Stomach (tissue), 8 donors: ENCODE measurements at regions not wholly inside any gene's neighbourhood (a gene's known extent, or its start where the extent isn't known, plus 50 kb on each side); places are given as distances from the start of the nearest gene placed in this dataset.

Experiments
- DNase-seq, 2 donors: peaks; one replicate each; pipeline versions ENCODE4 v3.0.0 to v3.0.0-alpha.2; 2013 to 2019
- H3K27ac ChIP-seq, 5 donors: fragments of 200-600 bp in 4 of 5; sonication (generic) in 4 of 5; one replicate each; pipeline ENCODE4 v1.5.1; 2013 to 2019; ENCODE audit warnings: mild to moderate bottlenecking in 1 of 5, moderate library complexity in 1 of 5
- H3K27me3 ChIP-seq, 3 donors: fragments of 200-600 bp; sonication (generic); one replicate each; pipeline ENCODE4 v1.5.1; 2017 to 2019; ENCODE audit warnings: mixed run types in 1 of 3
- H3K36me3 ChIP-seq, 4 donors: fragments of 200-600 bp; sonication (generic); 1 replicate in 3 of 4; 2 replicates in 1 of 4; pipeline ENCODE4 v1.5.1; 2016 to 2019
- H3K4me1 ChIP-seq, 4 donors: fragments of 200-600 bp; sonication (generic); one replicate each; pipeline ENCODE4 v1.5.1; 2016 to 2019
- H3K4me3 ChIP-seq, 4 donors: fragments of 200-600 bp; sonication (generic) in 3 of 4; one replicate each; pipeline ENCODE4 v1.5.1; 2016 to 2019; ENCODE audit warnings: mild to moderate bottlenecking in 1 of 4
- H3K9me3 ChIP-seq, 4 donors: fragments of 200-600 bp; sonication (generic); one replicate each; pipeline ENCODE4 v1.5.1; 2016 to 2019
- EP300 ChIP-seq: sonication (generic); formaldehyde crosslinking; IDR thresholded peaks from one replicate; pipeline ENCODE4 v1.6.1; 2017; ENCODE audit warnings: antibody characterized with exemption
- POLR2A ChIP-seq, 4 donors: fragments of 450-650 bp; IDR thresholded peaks; one replicate each; pipeline ENCODE4 v1.6.1; 2016; ENCODE audit warnings: antibody characterized with exemption in 4 of 4, control low read depth in 2 of 4, mild to moderate bottlenecking in 1 of 4, moderate library complexity in 1 of 4
- POLR2AphosphoS5 ChIP-seq, 3 donors: sonication (generic); formaldehyde crosslinking; IDR thresholded peaks; one replicate each; pipeline ENCODE4 v1.6.1; 2016; ENCODE audit warnings: antibody characterized with exemption in 3 of 3
- WGBS, 5 donors: extraction: QIAGEN DNeasy Blood & Tissue Kit in 3 of 5; methylation state at CpG; one replicate each; pipeline versions ENCODE4 v1.1.5 to v1.1.7; 2013 to 2018; 5-methylcytosine and 5-hydroxymethylcytosine counted together
- intact Hi-C: fragments of 100-400 bp; cut with DNase I; formaldehyde crosslinking; loops from one replicate; pipeline ENCODE4 v1.15.1; 2023; ENCODE audit warnings: low total_unique reads
- TF ChIP-seq, protein P1 (sequence below), 7 experiments: fragments of 450-650 bp in 4 of 7; fragments of 200-600 bp in 3 of 7; sonication (generic) in 3 of 7; IDR thresholded peaks; one replicate each; pipeline ENCODE4 v1.5.1; 2016 to 2019; ENCODE audit warnings: antibody characterized with exemption in 7 of 7, control low read depth in 2 of 7, mild to moderate bottlenecking in 1 of 7
- donor health status: healthy with polysubstance abuse.
- donor health status: Bipolar disorder and iron deficiency.
- donor health status: healthy.

GRCh38 chr14:53360829-53361228 is 207.7 kb upstream of the DDHD1 start:
- Histone ChIP-seq H3K36me3 (no peaks in the 10 kb centered on the region), H3K9me3 (no peaks in the 10 kb centered on the region), H3K27ac (no peak overlapping the region), H3K27me3 (no peaks in the 10 kb centered on the region), H3K4me1 (peaks cover 0 to 8% (median 3%) of the 10 kb centered on the region in 4 donors), H3K4me3 (no peak overlapping the region)
- intact Hi-C loops: no loop called here
- TF ChIP-seq POLR2AphosphoS5 (IDR thresholded peaks at IDR 0.05) (no peak), EP300 (no peak), POLR2A (IDR thresholded peaks at IDR 0.05) (no peak)
- TF ChIP-seq, protein P1, sequence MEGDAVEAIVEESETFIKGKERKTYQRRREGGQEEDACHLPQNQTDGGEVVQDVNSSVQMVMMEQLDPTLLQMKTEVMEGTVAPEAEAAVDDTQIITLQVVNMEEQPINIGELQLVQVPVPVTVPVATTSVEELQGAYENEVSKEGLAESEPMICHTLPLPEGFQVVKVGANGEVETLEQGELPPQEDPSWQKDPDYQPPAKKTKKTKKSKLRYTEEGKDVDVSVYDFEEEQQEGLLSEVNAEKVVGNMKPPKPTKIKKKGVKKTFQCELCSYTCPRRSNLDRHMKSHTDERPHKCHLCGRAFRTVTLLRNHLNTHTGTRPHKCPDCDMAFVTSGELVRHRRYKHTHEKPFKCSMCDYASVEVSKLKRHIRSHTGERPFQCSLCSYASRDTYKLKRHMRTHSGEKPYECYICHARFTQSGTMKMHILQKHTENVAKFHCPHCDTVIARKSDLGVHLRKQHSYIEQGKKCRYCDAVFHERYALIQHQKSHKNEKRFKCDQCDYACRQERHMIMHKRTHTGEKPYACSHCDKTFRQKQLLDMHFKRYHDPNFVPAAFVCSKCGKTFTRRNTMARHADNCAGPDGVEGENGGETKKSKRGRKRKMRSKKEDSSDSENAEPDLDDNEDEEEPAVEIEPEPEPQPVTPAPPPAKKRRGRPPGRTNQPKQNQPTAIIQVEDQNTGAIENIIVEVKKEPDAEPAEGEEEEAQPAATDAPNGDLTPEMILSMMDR (IDR thresholded peaks at IDR 0.05): no peak
- DNase-seq: no peak

- Histone ChIP-seq H3K27ac (no peak overlapping the region), H3K4me1 (peaks cover 0 to 15% (median 9%) of the 10 kb centered on the region in 4 donors), H3K4me3 (no peak overlapping the region), H3K27me3 (no peaks in the 10 kb centered on the region), H3K9me3 (no peaks in the 10 kb centered on the region), H3K36me3 (no peaks in the 10 kb centered on the region)
- TF ChIP-seq POLR2A (IDR thresholded peaks at IDR 0.05) (no peak), EP300 (no peak), POLR2AphosphoS5 (IDR thresholded peaks at IDR 0.05) (no peak)
- TF ChIP-seq, protein P1 (IDR thresholded peaks at IDR 0.05): no peak
- no peak for DNase-seq
- intact Hi-C loops: no loop called here
These were observed 205.0 kb upstream of the DDHD1 start for GRCh38 chr14:53358166-53358565.

DNA sequence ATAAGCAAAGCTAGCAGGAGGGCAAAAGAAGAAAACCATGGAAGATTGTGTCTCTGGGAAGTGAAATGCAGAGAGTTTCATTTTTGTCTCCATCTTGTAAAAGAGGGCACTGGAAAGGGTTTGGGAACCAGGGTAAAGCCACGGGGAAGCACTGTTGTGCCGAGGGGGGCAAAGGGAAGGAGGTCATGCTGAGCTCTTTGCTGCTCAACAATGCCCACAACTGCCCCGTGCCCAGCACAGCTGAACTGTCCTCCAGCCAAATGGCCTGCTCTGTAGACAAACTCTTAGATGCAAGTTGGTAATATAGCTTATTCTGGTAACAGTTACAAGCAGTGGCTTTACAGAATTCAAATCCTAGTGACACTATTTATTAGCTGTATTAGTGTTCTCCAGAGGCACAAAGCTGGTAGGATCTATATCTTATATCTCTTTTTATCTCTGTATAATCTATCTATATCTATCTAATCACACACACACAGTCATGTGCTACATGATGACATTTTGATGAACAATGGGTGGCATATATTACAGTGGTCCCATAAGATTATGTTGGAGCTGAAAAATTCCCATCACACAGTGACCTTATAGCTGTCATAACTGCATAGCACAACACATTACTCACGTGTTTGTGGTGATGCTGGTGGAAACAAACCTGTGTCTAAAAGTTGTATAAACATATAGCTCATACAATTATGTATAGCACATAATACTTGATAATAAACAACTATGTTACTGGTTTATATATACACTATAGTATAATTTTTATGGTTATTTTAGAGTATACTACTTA is 203.4 kb upstream of the DDHD1 start:
- no peaks in the 10 kb centered on the region for H3K9me3 ChIP-seq
- H3K27ac ChIP-seq: peak overlapping the region in 1 of 5 donors; percentile 30
- WGBS, 5 donors: 57 to 77% (median 72%) methylated on average over 4 of the region's 4 CpGs
- intact Hi-C loops: no loop called here
- H3K4me3 ChIP-seq: no peak overlapping the region
- TF ChIP-seq POLR2A (IDR thresholded peaks at IDR 0.05) (no peak), POLR2AphosphoS5 (IDR thresholded peaks at IDR 0.05) (no peak), EP300 (no peak)
- TF ChIP-seq, protein P1 (IDR thresholded peaks at IDR 0.05): no peak
- H3K4me1 ChIP-seq: peaks cover 0 to 15% (median 9%) of the 10 kb centered on the region in 4 donors
- no peaks in the 10 kb centered on the region for H3K36me3 ChIP-seq
- H3K27me3 ChIP-seq: no peaks in the 10 kb centered on the region
- no peak for DNase-seq

DNA sequence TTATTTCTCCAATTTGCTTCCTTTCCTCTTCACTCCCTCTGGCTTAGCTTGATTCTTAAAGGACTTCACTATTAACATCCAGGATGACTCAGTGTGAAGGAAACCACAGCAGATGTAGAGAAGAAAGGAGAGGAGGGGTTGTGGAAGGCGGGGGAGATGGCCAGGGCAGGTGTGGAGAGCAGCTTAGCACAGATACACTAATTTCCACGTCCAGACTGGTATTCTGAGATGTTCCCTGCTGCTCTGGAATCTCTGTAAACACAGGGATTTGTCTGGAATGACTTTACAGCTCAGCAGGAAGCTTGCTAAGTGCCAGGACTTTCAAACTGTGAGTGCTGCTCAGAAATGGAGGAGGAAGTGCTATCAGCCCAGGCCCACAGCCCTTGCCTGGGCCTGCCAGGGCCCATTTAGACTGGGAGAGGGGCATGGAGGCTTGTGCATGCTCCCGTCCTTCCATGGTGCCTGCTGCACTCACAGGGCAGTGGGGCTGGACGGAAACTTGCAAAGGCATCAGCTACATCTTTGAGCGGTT is 202.5 kb upstream of the DDHD1 start:
- intact Hi-C loops: no loop called here

More for the DNA sequence above, 202.5 kb upstream of the DDHD1 start:
- no peaks in the 10 kb centered on the region for H3K9me3 ChIP-seq
- DNase-seq: peak in 1 of 2 donors; percentile 41
- H3K27me3 ChIP-seq: no peaks in the 10 kb centered on the region
- peaks cover 0 to 15% (median 9%) of the 10 kb centered on the region in 4 donors for H3K4me1 ChIP-seq
- no peaks in the 10 kb centered on the region for H3K36me3 ChIP-seq
- peak overlapping the region in 2 of 5 donors; percentile 12 to 30 for H3K27ac ChIP-seq
- H3K4me3 ChIP-seq: no peak overlapping the region
- TF ChIP-seq, protein P1 (IDR thresholded peaks at IDR 0.05): no peak
- TF ChIP-seq EP300 (no peak), POLR2AphosphoS5 (IDR thresholded peaks at IDR 0.05) (no peak)
- WGBS, 5 donors: 48 to 67% (median 53%) methylated on average over 4 to 5 of the region's 5 CpGs
